Prostate gland (tissue), 2 donors: ENCODE measurements at regions not wholly inside any gene's neighbourhood (a gene's known extent, or its start where the extent isn't known, plus 50 kb on each side); places are given as distances from the start of the nearest gene placed in this dataset.

Experiments
- POLR2A ChIP-seq: fragments of 450-650 bp; IDR thresholded peaks from one replicate; pipeline ENCODE4 v1.6.1; 2016; ENCODE audit warnings: antibody characterized with exemption, mild to moderate bottlenecking
- POLR2AphosphoS5 ChIP-seq: sonication (generic); formaldehyde crosslinking; IDR thresholded peaks from one replicate; pipeline ENCODE4 v1.6.1; 2017; ENCODE audit warnings: antibody characterized with exemption
- TF ChIP-seq, protein P1 (sequence below), 4 experiments: fragments of 200-600 bp in 2 of 4; fragments of 450-650 bp in 2 of 4; sonication (generic) in 2 of 4; IDR thresholded peaks; 1 replicate in 3 of 4; 2 replicates in 1 of 4; pipeline ENCODE4 v1.5.1; 2016 to 2019; ENCODE audit warnings: antibody characterized with exemption in 4 of 4, mild to moderate bottlenecking in 2 of 4, moderate library complexity in 2 of 4

DNA sequence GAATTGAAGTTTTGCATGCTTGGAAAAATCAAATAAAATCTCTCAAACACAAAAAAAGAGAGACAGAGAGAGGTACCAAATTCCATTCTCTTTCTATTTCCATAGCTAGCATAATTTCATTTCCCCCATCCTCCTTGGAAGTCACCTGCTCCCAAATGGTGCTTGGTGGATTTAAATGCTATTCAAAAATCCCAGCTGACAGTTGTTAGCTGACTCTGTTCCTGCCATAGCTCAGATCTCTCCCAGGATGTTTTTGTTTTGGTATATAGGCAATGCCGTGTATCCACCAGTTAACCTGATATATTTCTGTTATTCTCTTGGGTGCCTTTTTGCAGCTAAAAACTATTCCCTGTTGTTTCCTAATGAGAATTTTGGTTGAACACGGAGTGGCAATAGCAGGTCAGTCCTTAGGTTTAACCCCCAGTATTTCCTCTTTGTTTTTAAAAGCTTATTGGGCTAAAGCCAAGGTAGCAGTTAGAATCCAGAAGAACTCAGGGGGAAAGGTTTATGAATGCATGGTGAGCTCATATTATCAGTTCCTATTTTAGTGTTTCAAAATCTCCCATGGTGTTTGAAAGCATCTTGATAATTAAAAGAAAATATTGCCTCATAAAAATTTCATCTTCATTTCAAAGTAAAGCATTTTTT lies 240.0 kb upstream of the GBE1 start:
- TF ChIP-seq, protein P1, sequence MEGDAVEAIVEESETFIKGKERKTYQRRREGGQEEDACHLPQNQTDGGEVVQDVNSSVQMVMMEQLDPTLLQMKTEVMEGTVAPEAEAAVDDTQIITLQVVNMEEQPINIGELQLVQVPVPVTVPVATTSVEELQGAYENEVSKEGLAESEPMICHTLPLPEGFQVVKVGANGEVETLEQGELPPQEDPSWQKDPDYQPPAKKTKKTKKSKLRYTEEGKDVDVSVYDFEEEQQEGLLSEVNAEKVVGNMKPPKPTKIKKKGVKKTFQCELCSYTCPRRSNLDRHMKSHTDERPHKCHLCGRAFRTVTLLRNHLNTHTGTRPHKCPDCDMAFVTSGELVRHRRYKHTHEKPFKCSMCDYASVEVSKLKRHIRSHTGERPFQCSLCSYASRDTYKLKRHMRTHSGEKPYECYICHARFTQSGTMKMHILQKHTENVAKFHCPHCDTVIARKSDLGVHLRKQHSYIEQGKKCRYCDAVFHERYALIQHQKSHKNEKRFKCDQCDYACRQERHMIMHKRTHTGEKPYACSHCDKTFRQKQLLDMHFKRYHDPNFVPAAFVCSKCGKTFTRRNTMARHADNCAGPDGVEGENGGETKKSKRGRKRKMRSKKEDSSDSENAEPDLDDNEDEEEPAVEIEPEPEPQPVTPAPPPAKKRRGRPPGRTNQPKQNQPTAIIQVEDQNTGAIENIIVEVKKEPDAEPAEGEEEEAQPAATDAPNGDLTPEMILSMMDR (IDR thresholded peaks at IDR 0.05) = no peak
- TF ChIP-seq POLR2A = no peak
- TF ChIP-seq POLR2AphosphoS5 = no peak
